GM12878 (cell line): ENCODE measurements at regions not wholly inside any gene's neighbourhood (a gene's known extent, or its start where the extent isn't known, plus 50 kb on each side); places are given as distances from the start of the nearest gene placed in this dataset.

Experiments used
- ATAC-seq: fragments of 200-7000 bp; cut with Tn5 transposase; 3 replicates; pipeline ENCODE4 v1.9.1; 2020; ENCODE audit warnings: mild to moderate bottlenecking, moderate library complexity
- BruUV-seq: library from RNA; stranded (reverse); fragments of 400-500 nt; replicated peaks from 2 replicates; lab custom pipeline; 2021; lab: Mats Ljungman, UMichigan
- CTCF ChIA-PET: fragments of 300-600 bp; sonication (Branson Sonifier 250); formaldehyde crosslinking; extraction: SDS; loops from one replicate; lab custom pipeline; 2021; ENCODE audit warnings: inconsistent platforms; lab: Yijun Ruan, JAX
- POLR2A ChIA-PET: fragments of 350-600 bp; formaldehyde crosslinking; extraction: SDS; loops from one replicate; lab custom pipeline; 2021; ENCODE audit warnings: inconsistent platforms; lab: Charles Lee
- RAD21 ChIA-PET: fragments of 300-600 bp; sonication (Branson Sonifier 250); formaldehyde crosslinking; loops from one replicate; lab custom pipeline; 2023; ENCODE audit warnings: antibody characterized with exemption; ENCODE audit not compliant: unreplicated experiment; lab: Charles Lee
- SMC1A ChIA-PET: fragments of 300-600 bp; sonication (Branson Sonifier 250); formaldehyde crosslinking; loops from one replicate; lab custom pipeline; 2023; ENCODE audit not compliant: unreplicated experiment, uncharacterized antibody; lab: Charles Lee
- DNase-seq: peaks from one replicate; pipeline ENCODE4 v3.0.0-alpha.2; 2011; ENCODE audit warnings: low read depth, low spot score
- FAIRE-seq: peaks from 3 replicates; lab custom pipeline; 2011; peaks lifted over from hg19 to GRCh38; lab: Jason Lieb, UNC
- H2AFZ ChIP-seq: 2 replicates; pipeline ENCODE4 v1.6.0; 2011; ENCODE audit warnings: low read depth, low read length, control low read depth; ENCODE audit not compliant: control insufficient read depth
- H3K27ac ChIP-seq: 2 replicates; pipeline ENCODE4 v1.5.1; 2011; ENCODE audit warnings: control low read depth; ENCODE audit not compliant: control insufficient read depth, insufficient read depth
- H3K27me3 ChIP-seq, 2 experiments: replicated peaks in 1 of 2; 2 replicates each; pipeline versions ENCODE4 v1.6.0 to v1.6.1; 2011; ENCODE audit warnings: low read length in 1 of 2; ENCODE audit not compliant: control insufficient read depth in 2 of 2, insufficient read depth in 2 of 2
- H3K36me3 ChIP-seq, 2 experiments: 2 replicates each; pipeline ENCODE4 v1.5.1; 2011; ENCODE audit warnings: low read length in 1 of 2; ENCODE audit not compliant: control insufficient read depth in 2 of 2, insufficient read depth in 2 of 2
- H3K4me1 ChIP-seq: 2 replicates; pipeline ENCODE4 v1.6.1; 2011; ENCODE audit warnings: mild to moderate bottlenecking, low read length, moderate library complexity, mixed read lengths; ENCODE audit not compliant: control insufficient read depth, insufficient read depth
- H3K4me2 ChIP-seq: 2 replicates; pipeline ENCODE4 v1.6.0; 2011; ENCODE audit warnings: control low read depth; ENCODE audit not compliant: control insufficient read depth, insufficient read depth
- H3K4me3 ChIP-seq: fragments of 200-600 bp; sonication (generic); 2 replicates; pipeline ENCODE4 v1.5.1; 2016
- H3K79me2 ChIP-seq: 2 replicates; pipeline ENCODE4 v1.6.0; 2011; ENCODE audit warnings: low read length; ENCODE audit not compliant: control insufficient read depth, insufficient read depth
- H3K9ac ChIP-seq: 2 replicates; pipeline ENCODE4 v1.8.0; 2011; ENCODE audit warnings: low read length, control low read depth, mixed read lengths; ENCODE audit not compliant: control insufficient read depth, insufficient read depth
- H3K9me3 ChIP-seq: replicated peaks from 3 replicates; pipeline ENCODE4 v1.5.1; 2011; ENCODE audit warnings: mild to moderate bottlenecking, low read length; ENCODE audit not compliant: control insufficient read depth, insufficient read depth
- H4K20me1 ChIP-seq: 2 replicates; pipeline ENCODE4 v1.6.0; 2011; ENCODE audit not compliant: control insufficient read depth, insufficient read depth
- BCLAF1 ChIP-seq: fragments of 450-650 bp; IDR thresholded peaks from 2 replicates; pipeline ENCODE4 v1.6.1; 2017; ENCODE audit warnings: antibody characterized with exemption, mild to moderate bottlenecking, moderate library complexity
- BHLHE40 ChIP-seq, 2 experiments: fragments of 450-650 bp in 1 of 2; IDR thresholded peaks; 2 replicates each; pipeline ENCODE4 v1.6.1; 2011 to 2017; ENCODE audit warnings: low read depth in 2 of 2, borderline replicate concordance in 1 of 2, improper control_type of control experiment in 1 of 2, low read length in 1 of 2, mild to moderate bottlenecking in 1 of 2
- EED ChIP-seq: sonication (generic); IDR thresholded peaks from 2 replicates; pipeline ENCODE4 v1.6.1; 2016; ENCODE audit warnings: antibody characterized with exemption, low read depth
- EGR1 ChIP-seq, 2 experiments: IDR thresholded peaks; 1 replicate in 1 of 2; 2 replicates in 1 of 2; pipeline ENCODE4 v1.6.1; 2011 to 2012; ENCODE audit warnings: low read depth in 2 of 2, low read length in 2 of 2, borderline replicate concordance in 1 of 2, mild to moderate bottlenecking in 1 of 2, moderate library complexity in 1 of 2
- GATAD2B ChIP-seq: fragments of 450-650 bp; conservative IDR thresholded peaks from 2 replicates; pipeline ENCODE4 v1.6.1; 2017; ENCODE audit warnings: low read depth, mild to moderate bottlenecking, moderate library complexity
- HSF1 ChIP-seq: fragments of 150-350 bp; IDR thresholded peaks from 2 replicates; pipeline ENCODE4 v1.6.1; 2014; ENCODE audit warnings: mild to moderate bottlenecking, low read depth, low read length
- MTA3 ChIP-seq: IDR thresholded peaks from 2 replicates; pipeline ENCODE4 v1.6.1; 2012; ENCODE audit warnings: low read length, inconsistent platforms, borderline replicate concordance
- NFYA ChIP-seq: IDR thresholded peaks from 2 replicates; pipeline ENCODE4 v1.6.1; 2011; ENCODE audit warnings: low read depth, mild to moderate bottlenecking, low read length, improper control_type of control experiment, borderline replicate concordance
- NR2C2 ChIP-seq: IDR thresholded peaks from 2 replicates; pipeline ENCODE4 v1.6.1; 2011; ENCODE audit warnings: borderline replicate concordance, low read depth; ENCODE audit not compliant: control insufficient read depth, insufficient read length
- POLR2AphosphoS5 ChIP-seq: IDR thresholded peaks from 2 replicates; pipeline ENCODE4 v1.6.1; 2011; ENCODE audit warnings: mild to moderate bottlenecking, low read length, inconsistent platforms
- RELA ChIP-seq: fragments of 450-650 bp; IDR thresholded peaks from 2 replicates; pipeline ENCODE4 v1.8.0; 2014; ENCODE audit warnings: borderline replicate concordance; ENCODE audit not compliant: partially characterized antibody
- SMC3 ChIP-seq: IDR thresholded peaks from 2 replicates; pipeline ENCODE4 v1.6.1; 2011; ENCODE audit warnings: low read length, improper control_type of control experiment, borderline replicate concordance
- SREBF2 ChIP-seq: IDR thresholded peaks from 2 replicates; pipeline ENCODE4 v1.6.1; 2012; ENCODE audit warnings: mild to moderate bottlenecking, low read length
- TBL1XR1 ChIP-seq: IDR thresholded peaks from 2 replicates; pipeline ENCODE4 v1.6.1; 2012; ENCODE audit warnings: low read depth, low read length, improper control_type of control experiment
- ZNF217 ChIP-seq: fragments of 450-650 bp; IDR thresholded peaks from 2 replicates; pipeline ENCODE4 v1.6.1; 2017; ENCODE audit warnings: antibody characterized with exemption, mild to moderate bottlenecking
- ZNF384 ChIP-seq: IDR thresholded peaks from 2 replicates; pipeline ENCODE4 v1.6.1; 2012; ENCODE audit warnings: low read depth, mild to moderate bottlenecking, low read length, improper control_type of control experiment, borderline replicate concordance
- WGBS: methylation state at CpG from one replicate; pipeline ENCODE4 v1.1.6; 2016; ENCODE audit warnings: low lambda C conversion rate; ENCODE audit not compliant: insufficient replicate concordance, insufficient coverage; ENCODE audit errors: missing lambda C conversion rate; 5-methylcytosine and 5-hydroxymethylcytosine counted together
- in situ Hi-C: fragments of 300-500 bp; cut with MboI; formaldehyde crosslinking; loops from 9 replicates; pipeline ENCODE4 v1.14.3; 2018; ENCODE audit warnings: mixed read lengths
- intact Hi-C: fragments of 100-400 bp; cut with micrococcal nuclease; formaldehyde crosslinking; loops from one replicate; pipeline ENCODE4 v1.14.2; 2022; ENCODE audit not compliant: unreplicated experiment

DNA sequence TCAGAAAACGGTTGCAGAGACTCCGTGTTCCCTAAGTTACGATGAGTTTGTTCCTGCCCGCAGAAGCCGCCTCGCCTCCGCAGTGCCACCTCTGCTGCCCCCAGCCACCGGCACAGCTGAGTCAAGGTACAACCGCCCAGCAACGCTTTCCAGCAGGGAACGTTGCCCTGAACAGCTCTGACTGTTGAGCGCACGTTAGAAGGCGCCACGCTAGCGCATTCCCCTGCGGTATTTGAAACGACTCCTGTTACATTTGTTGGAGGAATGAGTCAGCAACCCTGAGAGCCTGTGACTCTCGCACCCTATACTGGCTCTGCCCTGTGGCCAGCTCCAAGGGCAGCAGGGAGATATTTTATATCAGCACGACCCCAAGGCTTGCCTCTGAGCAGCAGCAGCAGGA, 302.8 kb downstream of the TEX29 start:
- ChIA-PET CTCF (no interaction called here), RAD21 (no interaction called here)

More for the DNA sequence above, 302.8 kb downstream of the TEX29 start:
- Histone ChIP-seq H3K9me3 (no peaks in the 10 kb centered on the region; the same call in 2 of the 3 replicates), H3K4me2 (no peak overlapping the region), H3K79me2 (no peaks in the 10 kb centered on the region), H3K4me1 (no peaks in the 10 kb centered on the region), H3K27me3 (no peaks in the 10 kb centered on the region), H3K9ac (no peak overlapping the region), H3K4me3 (no peak overlapping the region), H3K27ac (no peak overlapping the region), H2AFZ (no peak overlapping the region), H4K20me1 (no peaks in the 10 kb centered on the region), H3K36me3 (no peaks in the 10 kb centered on the region)
- 79% methylated on average over 20 of the region's 20 CpGs for WGBS
- TF ChIP-seq SMC3 (no peak), BHLHE40 (IDR thresholded peaks at IDR 0.05; ENCODE audit: borderline replicate concordance in 1 of 2, low read depth in 2 of 2, low read length in 1 of 2) (no peak), RELA (no peak), GATAD2B (no peak), HSF1 (no peak), TBL1XR1 (no peak), EGR1 (IDR thresholded peaks at IDR 0.05; ENCODE audit: borderline replicate concordance in 1 of 2, low read depth in 2 of 2, low read length in 2 of 2) (no peak), POLR2AphosphoS5 (no peak), ZNF217 (no peak), MTA3 (no peak), NR2C2 (no peak), BCLAF1 (no peak), EED (no peak), NFYA (no peak), SREBF2 (no peak), ZNF384 (no peak)
- DNase-seq, result no peak
- BruUV-seq, result no TSS peak
- POLR2A ChIA-PET, result no interaction called here
- SMC1A ChIA-PET, result no interaction called here
- ATAC-seq, result no peak
- intact Hi-C loops, result no loop called here
- no peak for FAIRE-seq
- in situ Hi-C loops, result no loop called here
